T47D (cell line): ENCODE measurements at regions not wholly inside any gene's neighbourhood (a gene's known extent, or its start where the extent isn't known, plus 50 kb on each side); places are given as distances from the start of the nearest gene placed in this dataset.

Source experiments
- DNase-seq, 2 experiments: peaks; one replicate each; pipeline versions ENCODE4 v3.0.0 to v3.0.0-alpha.2; 2011 to 2012; ENCODE audit warnings: low read depth in 1 of 2, low spot score in 1 of 2
- JUND ChIP-seq: IDR thresholded peaks from 2 replicates; pipeline ENCODE4 v1.6.1; 2012; ENCODE audit warnings: low read depth
- in situ Hi-C: cut with HindIII; loops from 2 replicates; pipeline ENCODE4 v1.10.0; 2016; ENCODE audit warnings: low sequenced_read_pairs, low pct_unique_long_range_greater_than_20kb

DNA sequence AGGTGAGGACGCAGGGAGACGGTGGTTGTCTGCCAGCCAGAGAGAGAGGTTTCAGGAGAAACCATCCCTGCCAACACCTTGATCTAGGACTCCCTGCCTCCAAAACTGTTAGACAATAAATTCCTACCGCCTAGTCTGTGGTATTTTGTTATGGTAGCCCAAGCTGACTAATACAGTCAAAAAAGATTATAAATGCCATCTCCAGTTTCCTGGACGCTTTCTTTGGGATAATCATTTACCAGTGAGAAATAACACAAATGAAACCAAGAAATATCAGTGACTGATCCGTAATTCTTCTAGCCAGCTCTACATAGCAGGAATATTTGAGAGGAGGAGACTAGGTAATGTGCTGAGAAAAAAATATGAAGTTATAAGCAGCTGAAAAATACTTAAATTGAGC, 707.8 kb upstream of the LMCD1 start:
- DNase-seq = no peak
- in situ Hi-C loops = no loop called here
- no peak for TF ChIP-seq JUND

DNA sequence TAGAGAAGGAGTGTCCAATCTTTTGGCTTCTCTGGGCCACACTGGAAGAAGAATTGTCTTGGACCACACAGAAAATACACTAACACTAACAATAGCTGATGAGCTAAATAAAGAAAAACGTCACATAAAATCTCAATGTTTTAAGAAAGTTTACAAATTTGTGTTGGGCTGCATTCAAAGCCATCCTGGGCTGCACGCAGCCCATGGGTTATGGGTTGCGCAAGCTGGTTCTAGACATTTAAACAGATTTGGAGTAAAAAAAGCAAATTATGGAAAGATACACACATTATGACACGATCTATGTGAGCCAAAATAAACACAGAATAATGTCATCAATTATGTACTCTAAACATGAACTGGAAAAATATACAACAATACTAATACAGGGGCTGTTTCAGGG, 703.3 kb upstream of the LMCD1 start:
- no peak for DNase-seq
- in situ Hi-C loops = no loop called here
- no peak for TF ChIP-seq JUND

DNA sequence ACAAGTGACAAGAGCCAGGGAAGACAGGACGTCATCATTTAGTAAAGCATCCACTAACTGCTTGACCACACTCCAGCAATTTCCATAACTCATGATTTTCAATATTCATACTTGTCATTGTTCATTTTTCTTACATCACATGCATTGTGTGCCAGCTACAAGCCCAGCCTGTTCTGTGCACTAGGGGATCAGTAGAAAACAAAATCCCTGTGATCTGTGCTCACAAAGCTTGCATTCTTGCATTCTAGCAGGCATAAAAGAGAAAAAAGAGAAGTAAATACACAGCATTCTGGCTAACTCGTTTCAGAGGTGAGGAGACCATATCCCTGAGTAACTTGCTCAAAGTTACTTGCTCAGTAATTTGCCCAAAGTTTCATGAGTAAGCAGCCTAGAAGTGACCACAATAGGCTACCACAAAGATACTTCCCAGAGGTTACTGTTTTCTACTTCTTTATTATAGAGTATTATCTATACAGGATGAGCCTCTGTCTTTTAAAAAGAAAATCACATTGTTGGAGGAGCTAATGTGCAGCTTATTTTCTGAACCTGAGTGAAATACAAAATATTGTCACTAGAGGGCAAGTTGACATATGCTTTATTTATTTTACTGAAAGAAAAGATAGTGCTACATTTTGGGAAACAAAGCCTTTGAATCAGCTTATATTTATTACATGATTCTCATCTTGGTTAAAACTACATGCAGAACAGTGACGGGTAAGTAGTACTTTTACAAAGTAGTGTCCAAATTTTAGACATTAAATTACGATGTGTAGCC, 701.4 kb upstream of the LMCD1 start:
- TF ChIP-seq JUND = no peak
- DNase-seq = peak in 1 of 2 experiments; percentile 7
- in situ Hi-C loops = no loop called here

DNA sequence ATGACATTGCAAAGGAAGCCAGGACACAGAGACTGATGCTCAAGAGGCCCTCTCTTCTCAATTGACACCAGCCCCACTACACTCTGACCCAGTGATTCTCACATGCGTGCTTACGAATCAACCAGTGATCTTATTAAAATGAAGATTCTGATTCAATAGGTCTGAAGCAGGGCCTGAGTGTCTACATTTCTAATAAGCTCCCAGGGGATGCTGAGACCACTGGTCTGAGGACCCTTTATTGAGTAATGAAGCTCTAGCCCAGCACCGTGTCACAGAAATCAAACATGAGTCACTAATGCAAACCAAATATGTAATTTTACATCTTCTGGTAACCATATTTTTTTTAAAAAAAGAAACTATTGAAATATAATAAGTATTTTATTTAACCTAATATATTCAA, 689.1 kb upstream of the LMCD1 start:
- TF ChIP-seq JUND = no peak
- DNase-seq = no peak
- in situ Hi-C loops = no loop called here

DNA sequence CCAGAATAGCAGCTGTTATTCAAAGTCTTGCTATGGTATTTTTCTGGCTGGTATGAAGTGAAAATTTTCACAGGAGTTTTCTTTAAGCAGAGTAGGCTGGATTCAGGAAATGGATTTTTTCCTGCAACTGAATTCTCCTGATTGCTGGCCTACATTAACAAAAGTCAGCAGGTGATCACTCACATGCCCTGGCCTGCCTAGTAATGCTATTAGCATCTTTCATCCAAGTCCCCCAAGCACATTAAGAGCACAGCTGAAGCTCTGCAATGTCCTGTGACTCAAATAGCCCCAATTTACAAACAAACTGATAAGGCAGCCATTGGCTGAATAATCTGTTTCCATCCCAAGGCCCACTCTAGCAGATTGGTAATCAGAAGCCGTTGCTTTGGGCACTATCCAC, 688.3 kb upstream of the LMCD1 start:
- TF ChIP-seq JUND = no peak
- in situ Hi-C loops = no loop called here
- DNase-seq = no peak

DNA sequence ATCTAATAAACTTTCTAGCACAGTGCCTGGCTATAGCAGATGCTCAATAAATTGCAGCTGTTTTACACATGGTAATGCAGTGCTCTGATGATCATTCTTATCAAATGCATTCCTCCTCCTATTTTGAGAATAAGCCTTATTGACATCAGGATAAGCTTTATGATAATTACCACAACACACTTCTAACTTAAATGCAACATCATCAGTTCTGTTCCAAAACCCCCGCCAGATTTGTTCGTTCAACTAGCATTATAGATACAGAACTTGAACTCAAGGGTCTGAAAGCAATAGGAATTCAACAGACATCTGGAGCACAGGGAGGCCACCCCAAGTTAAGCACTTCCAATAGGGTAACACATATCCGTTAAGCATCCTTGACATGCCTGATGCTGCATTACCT, 684.4 kb upstream of the LMCD1 start:
- TF ChIP-seq JUND = no peak
- in situ Hi-C loops = no loop called here
- DNase-seq = no peak

DNA sequence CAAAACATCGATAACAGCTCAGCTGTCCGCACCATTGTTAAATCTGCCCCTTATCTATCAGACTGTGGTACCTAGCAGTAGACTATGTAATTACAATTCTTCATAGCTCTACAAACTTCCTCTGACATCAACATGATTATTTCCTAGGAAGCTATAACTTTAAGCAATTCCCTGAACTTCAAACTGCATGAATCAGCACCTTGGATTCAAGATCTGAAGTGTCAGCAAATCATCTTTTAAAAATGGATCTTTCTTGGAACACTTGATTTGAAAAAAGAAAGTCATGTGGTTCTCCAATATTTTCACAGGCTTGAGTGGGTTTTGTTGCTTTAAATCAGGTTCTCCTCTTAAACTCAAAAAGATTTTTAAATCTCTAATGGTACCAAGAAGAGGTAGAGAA, 680.7 kb upstream of the LMCD1 start:
- in situ Hi-C loops = no loop called here
- no peak for TF ChIP-seq JUND
- DNase-seq = no peak

DNA sequence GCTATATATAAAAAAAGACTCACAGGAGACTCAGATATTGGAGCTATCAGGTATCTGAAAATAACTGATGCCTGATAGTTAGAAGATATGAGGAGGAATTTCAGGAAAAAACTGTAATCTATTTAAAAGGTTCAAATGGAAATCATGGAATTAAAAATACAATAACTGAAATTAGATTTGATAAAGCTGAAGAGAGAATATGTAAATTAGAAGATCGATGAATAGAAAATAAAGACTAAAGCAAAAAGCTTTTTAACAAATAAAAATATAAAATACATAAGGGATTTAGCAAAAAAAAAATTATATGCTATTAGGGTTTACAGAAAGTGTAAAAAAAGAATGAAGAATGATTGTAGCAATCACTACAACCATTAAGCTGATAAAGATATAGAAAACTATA, 679.8 kb upstream of the LMCD1 start:
- in situ Hi-C loops = no loop called here
- TF ChIP-seq JUND = no peak
- no peak for DNase-seq

DNA sequence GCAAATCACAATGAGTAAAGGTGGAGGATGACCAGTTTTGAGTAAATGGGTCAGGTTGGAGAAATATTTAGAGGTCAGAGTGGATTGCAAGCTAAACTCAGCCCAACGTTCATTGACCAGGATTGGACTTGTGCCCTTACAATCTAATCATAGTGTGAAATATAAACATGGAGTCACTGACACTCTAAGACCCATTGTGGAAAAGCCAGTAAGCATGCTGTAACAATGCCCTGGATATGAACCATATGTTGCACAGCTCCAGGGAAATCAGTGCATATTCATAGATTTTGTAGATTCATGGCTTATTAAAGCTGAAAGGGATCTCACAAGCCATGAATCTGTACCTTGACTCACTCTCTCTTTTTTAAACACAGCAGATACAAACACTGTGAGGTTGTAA, 660.2 kb upstream of the LMCD1 start:
- TF ChIP-seq JUND = no peak
- in situ Hi-C loops = no loop called here
- DNase-seq = no peak

DNA sequence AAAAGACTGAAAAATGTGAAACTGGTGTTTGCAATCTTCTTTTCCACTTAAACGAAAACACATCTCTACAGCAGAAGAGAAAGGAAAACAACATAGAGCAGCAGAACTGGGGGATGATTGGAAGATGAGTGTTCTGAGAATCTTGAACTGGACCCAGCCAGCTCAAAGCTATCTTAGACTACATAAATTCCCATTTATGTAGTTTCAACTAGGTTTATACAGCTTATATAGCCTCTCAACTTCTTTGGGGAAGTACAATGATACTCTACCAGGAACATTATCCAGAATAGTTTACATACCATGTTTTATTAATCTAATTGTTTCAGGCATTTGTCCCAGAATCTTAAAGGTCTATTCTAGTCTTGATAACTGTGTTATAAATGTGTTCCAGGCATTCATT, 658.2 kb upstream of the LMCD1 start:
- in situ Hi-C loops = no loop called here
- no peak for DNase-seq
- TF ChIP-seq JUND = no peak

DNA sequence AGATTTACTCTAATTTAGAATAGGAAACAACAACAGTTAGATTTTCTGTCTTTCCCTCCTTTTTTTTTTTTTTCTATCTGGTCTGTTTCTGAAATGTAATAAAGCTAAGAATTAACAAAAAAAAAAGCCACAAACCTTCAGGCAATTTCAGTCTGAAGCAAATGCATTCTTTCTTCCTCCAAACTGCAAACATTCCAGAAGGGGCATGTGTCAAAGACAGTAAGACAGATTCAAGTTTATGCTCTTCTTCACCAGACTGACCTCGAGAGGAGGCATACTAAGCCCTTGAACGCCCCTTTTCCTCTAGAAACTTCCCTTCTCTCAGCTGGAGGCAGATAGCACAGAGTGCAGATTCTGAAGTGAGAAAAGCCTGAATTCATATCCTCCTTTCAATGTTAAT, 654.6 kb upstream of the LMCD1 start:
- no peak for TF ChIP-seq JUND
- DNase-seq = no peak
- in situ Hi-C loops = no loop called here

DNA sequence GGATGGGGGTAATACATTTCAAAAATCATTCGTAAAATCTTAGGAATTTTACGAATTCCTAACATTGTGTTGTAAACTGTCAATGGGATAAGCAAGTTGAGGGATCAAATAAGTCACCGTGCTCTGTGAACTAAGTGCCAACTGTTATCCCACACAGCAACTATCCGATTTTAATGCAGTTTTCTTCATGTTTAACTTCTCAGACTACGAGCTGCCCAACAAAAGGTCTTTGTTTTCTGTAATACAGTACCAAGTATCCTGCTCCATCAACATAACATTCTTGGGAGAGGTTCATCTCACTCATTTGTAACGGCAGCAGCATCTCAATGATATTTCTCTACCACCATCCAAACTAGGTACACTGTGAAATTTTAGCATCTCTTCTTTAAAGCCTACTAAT, 654.1 kb upstream of the LMCD1 start:
- TF ChIP-seq JUND = no peak
- no peak for DNase-seq
- in situ Hi-C loops = no loop called here

DNA sequence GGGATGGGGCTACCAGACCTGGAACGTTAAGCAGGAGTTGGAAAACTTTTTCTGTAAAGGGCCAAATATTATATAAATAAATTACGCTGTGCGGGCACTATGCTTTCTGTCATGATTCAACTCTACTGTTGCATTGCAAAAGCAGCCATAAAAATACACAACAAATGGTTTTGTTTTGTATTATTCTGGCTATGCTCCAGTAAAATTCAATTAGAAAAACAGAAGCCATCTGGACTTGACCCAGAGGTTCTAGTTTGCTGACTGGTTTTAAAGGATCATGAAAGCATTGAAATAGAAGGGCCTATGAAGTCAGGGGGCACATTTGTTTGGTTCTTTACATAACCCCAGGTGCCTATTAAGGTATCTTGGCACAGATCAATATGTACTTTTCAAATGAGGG, 647.4 kb upstream of the LMCD1 start:
- no peak for TF ChIP-seq JUND
- in situ Hi-C loops = no loop called here
- DNase-seq = no peak

DNA sequence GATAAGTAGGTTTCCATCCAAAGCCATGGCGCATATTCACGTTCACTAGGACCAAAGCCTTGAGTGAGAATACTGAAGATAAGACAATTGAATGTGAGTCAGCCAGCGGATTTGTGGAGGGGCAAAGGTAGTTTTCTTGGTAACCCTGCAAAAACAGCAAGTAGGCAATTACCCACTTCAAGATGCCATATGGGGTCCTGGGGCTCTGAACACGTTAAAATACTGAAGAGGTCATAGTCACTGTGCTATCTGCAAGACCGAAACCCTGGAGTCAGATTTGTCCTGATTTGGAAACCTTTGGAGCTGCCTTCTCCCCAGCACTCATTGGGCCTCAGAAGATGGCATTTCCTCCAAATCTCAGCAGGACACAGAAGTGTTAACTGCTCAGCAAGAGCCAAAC, 646.9 kb upstream of the LMCD1 start:
- no peak for DNase-seq
- TF ChIP-seq JUND = no peak
- in situ Hi-C loops = no loop called here
